ENCODE measurements at regions not wholly inside any gene's neighbourhood (a gene's known extent, or its start where the extent isn't known, plus 50 kb on each side); places are given as distances from the start of the nearest gene placed in this dataset.
A peak's percentile ranks its signal among the peaks of the same experiment; 100 is the strongest.
"Not testable (repeated sequence)": the region's sequence is repeated elsewhere in the genome, so short reads cannot be mapped to it uniquely, and the experiment has no call there.

DNA sequence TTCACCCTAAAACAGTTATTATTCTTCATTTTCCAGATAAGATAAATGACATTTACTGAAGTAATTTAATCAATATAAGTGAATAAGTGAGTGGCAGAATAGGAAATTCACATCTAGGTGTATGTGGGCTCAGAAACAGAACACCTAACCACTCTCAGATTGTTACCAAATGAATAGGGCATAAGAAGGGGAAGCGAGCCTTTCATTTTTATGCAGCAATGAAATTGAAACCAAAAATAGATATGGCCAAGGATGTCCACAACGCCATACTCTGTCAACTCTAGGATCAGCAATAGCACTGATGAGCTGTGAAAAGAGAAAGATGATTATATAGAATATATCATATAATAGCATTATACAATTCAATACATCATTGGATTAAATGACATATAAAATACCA lies 398.1 kb upstream of the API5 start:
- DNase-seq: no peak

DNA sequence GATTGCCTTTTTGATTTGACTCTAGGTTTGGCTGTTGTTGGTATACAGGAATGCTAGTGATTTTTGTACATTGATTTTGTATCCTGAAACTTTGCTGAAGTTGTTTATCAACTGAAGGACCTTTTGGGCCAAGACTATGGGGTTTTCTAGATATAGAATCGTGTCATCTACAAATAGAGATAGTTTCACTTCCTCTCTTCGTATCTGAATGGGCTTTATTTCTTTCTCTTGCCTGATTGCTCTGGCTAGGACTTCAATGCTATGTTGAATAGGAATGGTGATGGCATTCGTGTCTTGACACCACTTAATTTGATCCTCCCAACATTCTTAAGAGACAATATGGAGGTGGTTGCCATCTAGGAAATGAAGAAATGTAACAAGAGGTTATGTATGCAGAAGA lies 388.1 kb upstream of the API5 start:
- DNase-seq: no peak

- no peak for DNase-seq
Measured at GRCh38 chr11:42925916-42926315, 385.9 kb upstream of the API5 start.

DNA sequence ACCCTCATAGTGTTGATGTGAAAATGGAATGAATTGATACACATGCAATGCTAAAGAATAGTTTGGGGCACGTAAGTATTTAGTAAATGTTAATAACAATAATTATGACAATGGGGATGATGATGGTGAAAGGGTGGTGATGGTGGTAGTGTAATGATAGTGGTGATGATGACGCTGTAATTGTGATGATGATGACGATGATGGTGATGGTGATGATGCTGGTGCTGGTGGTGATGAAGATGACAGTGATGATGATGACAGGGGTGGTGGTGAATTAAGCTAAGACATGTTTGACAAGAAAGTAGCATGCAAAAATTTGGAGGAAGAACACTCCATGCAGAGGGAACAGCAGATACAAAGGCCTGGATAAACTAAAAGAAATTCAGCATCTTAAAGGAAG lies 364.4 kb upstream of the API5 start:
- no peak for DNase-seq

DNA sequence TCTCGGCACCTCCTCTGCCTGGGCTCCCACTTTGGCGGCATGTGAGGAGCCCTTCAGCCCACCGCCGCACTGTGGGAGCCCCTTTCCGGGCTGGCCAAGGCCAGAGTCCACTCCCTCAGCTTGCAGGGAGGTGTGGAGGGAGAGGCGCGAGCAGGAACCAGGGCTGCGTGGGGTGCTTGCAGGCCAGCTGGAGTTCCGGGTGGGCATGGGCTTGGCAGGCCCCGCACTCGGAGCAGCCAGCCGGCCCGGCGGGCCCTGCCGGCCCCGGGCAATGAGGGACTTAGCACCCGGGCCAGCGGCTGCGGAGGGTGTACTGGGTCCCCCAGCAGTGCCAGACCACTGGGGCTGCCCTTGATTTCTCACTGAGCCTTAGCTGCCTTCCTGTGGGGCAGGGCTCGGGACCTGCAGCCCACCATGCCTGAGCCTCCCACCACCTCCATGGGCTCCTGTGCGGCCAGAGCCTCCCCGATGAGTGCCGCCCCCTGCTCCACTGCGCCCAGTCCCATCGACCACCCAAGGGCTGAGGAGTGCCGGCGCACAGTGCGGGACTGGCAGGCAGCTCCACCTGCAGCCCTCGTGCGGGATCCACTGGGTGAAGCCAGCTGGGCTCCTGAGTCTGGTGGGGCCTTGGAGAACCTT lies 361.9 kb upstream of the API5 start:
- DNase-seq: not testable (repeated sequence)

- no peak for DNase-seq
Measured at GRCh38 chr11:42951266-42951665, 360.5 kb upstream of the API5 start.

- DNase-seq: no peak
Measured at GRCh38 chr11:42957831-42958230, 354.0 kb upstream of the API5 start.

DNA sequence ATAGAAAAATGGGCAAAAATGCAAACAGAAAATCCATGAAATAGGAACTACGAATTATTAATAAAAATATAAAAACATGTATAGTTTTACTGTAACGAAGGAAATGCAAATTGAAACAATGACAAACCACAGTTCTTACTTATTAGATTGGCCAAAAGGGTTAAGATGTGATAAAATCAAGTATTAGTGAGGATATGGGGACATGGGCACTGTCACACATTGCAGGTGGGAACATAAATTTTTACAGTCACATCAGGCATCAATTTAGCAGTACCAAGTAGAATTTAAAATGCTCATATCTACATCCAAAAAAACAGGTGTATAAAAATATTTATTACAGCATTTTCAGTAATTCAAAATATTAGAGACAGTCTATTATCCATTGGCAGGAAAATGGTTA lies 353.2 kb upstream of the API5 start:
- no peak for DNase-seq

DNA sequence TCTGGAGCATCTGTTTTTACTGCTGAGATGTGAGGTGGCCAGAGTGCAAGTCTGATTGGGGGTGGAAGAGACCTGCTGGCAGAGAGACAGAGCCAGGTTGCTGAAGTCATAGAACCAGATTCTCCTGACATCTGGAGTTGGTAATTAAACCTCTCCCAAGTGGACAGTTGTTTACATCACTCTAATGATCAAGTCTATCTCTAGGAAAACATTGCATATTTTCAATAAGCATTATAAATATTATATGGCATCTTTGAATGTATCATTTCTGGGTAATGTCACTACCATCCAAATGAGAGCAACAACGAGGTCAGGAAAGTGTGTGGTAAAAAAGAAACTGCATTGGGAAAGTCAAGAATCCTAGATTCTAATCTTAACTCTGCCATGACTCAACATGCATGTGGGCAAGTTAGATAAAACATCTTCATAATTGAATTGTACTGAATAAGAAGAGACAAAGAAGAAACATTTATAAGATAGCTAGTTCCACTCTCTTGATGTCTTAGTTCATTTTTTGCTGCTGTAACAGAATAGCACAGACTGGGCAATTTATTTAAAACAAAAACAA lies 351.2 kb upstream of the API5 start:
- DNase-seq: no peak

GRCh38 chr11:42967653-42968052 lies 344.1 kb upstream of the API5 start:
- no peak for DNase-seq

DNA sequence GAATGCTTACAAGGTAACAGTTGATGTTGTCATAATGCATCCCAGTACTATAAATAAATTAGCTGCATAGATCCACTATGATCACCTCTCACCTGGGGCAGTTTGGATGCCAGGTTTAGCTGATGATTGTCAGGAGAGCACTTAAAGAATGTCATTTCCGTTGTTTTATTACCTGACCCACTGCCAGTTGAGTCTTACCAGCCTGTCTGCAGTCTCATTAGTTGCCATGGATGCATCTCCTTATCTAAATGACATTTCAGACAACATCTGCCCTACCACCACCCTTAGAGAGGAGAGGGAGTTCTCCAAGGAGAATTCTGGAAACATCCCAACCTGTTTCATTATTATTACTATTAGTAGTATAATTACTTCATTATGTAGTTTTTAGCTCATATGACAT lies 339.1 kb upstream of the API5 start:
- DNase-seq: no peak

- DNase-seq: no peak
Measured at GRCh38 chr11:42974510-42975179, 337.2 kb upstream of the API5 start.

DNA sequence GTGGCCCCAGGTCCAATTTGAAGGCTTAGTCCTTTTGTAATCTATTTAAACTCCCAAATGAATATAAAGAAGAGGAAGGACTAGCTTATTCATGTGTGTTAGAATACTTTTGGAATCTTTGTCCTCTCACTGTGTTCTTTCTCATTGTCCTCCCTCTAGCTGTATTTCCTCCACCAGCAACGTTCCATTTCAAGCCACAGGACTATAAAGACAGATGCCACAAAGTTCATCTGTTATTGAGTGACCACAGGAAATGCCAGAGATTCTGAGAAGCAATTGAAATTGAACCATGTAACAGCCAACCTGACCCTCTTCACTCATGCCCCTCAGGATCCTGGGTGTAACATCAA lies 336.6 kb upstream of the API5 start:
- no peak for DNase-seq

DNA sequence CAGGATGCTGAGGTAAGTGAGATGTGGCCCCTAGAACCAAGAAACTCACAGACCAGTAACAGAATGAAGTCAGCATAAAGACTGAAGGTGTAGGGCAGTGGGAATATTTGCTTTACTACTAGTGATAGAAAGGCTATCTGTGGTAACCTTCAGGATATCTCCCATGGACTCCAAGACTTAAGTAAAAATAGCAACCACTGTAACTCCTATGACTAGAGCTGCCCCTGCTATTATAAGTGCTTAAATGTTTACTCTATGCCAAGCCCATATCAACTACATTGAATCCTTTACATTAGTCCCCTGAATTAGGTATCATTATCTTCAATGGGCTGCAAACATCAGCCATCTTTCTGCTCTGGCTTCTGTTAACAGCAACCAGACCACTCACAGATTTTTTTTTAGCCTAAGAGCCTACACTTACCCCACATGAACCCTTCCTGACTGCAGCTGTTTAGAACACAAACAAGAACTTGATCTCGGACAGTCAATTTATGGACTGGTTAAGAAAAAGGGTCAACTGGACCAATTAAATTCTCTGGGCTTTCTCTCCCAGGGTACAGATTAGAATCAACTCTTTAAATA lies 335.1 kb upstream of the API5 start:
- no peak for DNase-seq

DNA sequence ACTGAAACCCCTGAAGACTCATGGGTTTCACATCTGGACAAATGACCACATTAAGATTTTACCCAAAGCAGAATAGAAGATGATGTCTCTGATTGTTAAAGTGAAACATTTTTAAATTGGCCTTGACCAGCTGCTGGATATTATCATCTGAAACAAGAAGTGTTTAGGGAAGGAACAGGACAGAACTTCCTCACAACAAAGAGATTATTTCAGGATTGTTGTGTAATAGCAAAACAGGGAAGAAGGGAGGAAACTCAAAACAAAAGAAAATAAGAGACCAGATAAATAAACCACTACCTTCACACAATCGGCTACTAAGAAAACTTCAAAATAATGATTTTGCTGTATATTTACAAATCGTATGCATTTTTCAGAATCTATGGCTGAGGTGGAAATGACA lies 319.2 kb upstream of the API5 start:
- no peak for DNase-seq

DNA sequence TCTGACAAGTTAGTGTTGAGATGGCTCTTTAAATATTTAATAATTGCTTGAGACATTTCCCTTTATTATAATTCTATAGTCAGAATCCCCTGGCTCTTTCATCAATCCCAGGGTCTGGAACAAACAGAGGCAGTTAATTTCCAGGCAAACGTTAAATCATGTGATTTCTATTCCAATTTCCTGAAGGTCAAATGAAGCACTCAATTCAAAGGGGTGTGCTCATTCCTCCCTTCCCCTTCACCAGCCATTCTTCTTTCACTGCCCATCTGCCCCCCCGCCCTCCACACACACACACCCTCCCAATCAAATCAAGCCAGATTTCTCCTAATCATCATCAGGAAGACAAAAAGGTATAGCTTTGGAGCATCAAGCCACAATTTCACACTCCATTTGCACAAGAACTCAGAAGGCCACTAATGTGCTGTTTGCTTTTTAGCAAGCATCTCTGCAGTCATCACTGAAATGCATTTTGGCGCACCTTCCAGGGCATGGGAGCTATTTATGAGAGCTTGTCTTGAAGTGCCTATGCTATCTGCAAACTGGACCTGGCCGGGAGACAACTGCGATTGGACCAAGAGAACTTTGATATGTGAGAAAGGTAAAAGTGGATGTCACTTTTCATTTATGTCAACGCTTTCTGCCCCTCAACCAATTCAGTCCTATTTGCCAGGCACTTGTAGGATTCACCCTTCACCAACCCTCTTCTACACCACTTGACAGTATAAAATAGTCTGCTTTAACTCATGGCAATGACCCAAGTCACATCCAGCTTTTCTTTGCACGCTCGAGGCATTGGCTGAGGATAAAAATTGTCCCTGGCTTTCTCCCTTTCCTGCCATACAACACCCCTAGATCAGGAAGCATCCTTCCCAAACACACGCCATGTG lies 315.1 kb upstream of the API5 start:
- no peak for DNase-seq

GRCh38 chr11:43004879-43005278 lies 306.9 kb upstream of the API5 start:
- not testable (repeated sequence) for DNase-seq

DNA sequence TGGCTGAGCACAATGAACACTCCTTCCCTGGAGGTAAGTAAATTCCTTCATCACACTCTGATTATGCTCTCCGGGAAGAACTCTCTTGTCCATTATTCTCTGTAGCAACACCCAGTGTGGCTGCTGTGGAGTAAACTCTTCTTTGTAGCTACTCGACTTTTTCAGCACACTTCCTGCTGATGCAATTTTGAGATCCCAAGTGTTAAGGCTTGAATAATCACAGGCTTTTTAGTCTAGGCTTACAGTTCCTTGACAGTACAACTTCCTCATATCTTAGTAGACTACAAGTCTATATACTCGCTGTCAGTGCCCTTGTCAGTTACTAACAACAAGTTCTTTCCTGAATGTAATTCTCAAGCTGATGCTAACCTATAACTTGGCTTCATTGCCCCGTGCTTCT lies 301.8 kb upstream of the API5 start:
- no peak for DNase-seq

DNA sequence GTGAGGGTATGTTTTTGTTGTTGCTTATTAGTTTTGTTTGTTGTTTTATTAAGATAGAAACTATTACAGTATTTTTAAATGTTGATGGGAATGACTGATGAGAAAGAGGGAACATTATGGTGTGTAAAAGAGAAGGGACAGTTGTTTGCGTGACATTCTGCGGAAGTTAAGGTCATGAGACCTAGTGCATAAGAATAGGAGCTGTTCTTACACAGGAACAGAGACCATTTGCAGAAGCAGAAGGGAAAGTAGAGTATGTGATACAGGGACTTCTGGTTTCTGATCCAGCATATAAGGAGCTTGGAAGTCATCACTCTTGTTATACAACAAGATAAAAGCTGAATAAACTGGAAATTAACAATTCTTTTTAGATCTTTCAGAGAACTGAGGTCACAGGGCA lies 299.2 kb upstream of the API5 start:
- no peak for DNase-seq

GRCh38 chr11:43021466-43021865 lies 290.3 kb upstream of the API5 start:
- DNase-seq: peak; percentile 55

GRCh38 chr11:43034341-43034740 lies 277.5 kb upstream of the API5 start:
- DNase-seq: no peak

DNA sequence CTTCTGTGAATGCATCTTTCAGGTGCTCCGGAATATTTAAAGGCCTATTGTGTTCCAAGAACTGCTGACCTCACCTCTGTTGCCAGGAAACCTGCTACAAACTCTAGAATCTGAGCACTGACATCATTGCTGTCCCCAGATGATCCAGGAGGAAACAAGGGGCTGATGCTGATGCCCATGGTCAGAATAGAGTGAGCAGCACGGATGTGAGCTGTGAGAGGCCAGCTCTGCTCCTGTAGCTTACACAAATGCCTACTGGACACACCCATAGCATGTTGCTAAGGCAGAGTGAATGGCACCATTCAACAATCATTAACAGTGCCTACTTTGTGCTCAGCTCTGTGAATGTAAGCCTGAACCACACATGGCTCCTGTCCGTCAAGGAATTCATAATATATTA lies 276.7 kb upstream of the API5 start:
- DNase-seq: no peak

- DNase-seq: no peak
Measured at GRCh38 chr11:43053638-43054412, 258.0 kb upstream of the API5 start.

Data from islet precursor cell (in vitro differentiated cells).